ENCODE measurements at regions not wholly inside any gene's neighbourhood (a gene's known extent, or its start where the extent isn't known, plus 50 kb on each side); places are given as distances from the start of the nearest gene placed in this dataset.

DNA sequence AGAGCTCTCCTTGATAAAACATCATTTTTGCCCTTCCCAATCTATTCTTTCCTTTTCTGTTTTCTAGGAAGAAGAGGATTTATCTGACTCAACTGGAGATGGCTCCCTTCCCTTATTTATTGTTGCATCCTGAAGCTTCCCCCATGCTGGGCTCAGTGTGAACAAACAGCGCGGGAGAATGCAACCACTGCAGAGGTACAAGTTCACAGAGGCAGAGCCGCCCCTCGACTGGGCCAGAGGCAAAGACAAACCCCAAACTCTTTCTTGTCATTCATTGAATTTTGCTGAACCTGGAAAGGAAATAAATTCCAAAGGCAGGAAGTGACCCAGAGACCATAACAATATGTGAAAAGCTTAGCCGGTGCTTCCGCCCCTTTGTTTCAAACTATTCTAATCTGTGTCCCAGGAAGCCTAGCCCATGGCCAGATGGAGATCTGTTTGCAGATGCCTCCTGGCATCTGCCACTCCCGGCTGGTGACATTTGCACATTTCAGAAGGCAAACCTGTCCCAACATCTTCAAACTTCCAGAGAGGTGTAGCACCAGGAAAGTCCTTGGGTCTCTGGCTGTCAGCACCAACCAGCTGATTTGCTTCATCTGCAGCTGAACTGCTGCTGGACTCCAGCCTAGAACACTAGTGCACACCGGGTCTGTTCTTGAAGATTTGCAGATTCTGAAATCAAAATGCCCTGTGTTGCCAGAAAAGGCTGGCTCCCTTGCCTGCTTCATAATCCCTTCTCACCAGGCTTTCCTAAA is 79.4 kb upstream of the MAP4K3 start:
- H3K27me3 ChIP-seq (ENCODE audit: low read length), result no peaks in the 10 kb centered on the region
- no peaks in the 10 kb centered on the region; the same call in 1 of the 2 replicates for H3K4me1 ChIP-seq (ENCODE audit: low read length)
- no peaks in the 10 kb centered on the region for H3K36me3 ChIP-seq (ENCODE audit: insufficient read depth, low read length)
- no peak overlapping the region for H3K9ac ChIP-seq (ENCODE audit: low read length)
- no peak overlapping the region for H3K4me3 ChIP-seq (ENCODE audit: low read length)
- H4K20me1 ChIP-seq (ENCODE audit: insufficient read depth, low read depth, low read length), result no peaks in the 10 kb centered on the region
- no peak for DNase-seq
- H3K27ac ChIP-seq (ENCODE audit: low read length), result no peak overlapping the region
- no peak overlapping the region for H2AFZ ChIP-seq (ENCODE audit: low read length)
- H3K79me2 ChIP-seq (ENCODE audit: low read length), result no peaks in the 10 kb centered on the region
- H3K9me3 ChIP-seq (ENCODE audit: low read length), result no peaks in the 10 kb centered on the region
- H3K4me2 ChIP-seq (ENCODE audit: low read depth, low read length, poor library complexity, severe bottlenecking), result no peak overlapping the region
- H3K9me2 ChIP-seq (replicated peaks; ENCODE audit: insufficient read depth, low read length), result no peaks in the 10 kb centered on the region

DNA sequence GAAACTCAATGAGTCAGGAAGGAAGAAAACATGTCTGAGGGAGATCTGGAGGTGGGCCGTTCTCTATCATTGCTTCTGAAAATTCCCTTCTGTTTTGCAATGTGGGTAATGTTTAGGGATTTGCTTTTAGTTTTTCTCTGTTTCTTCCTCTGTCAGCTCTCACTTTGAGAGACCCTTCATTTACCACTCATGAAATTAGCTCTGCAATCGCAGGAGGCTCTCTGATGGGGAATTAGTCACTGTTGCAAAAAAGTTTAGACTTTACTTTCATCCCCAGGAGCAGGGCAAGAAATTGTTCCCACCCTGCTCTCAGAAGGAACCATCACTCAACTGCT is 80.0 kb upstream of the MAP4K3 start:
- Histone ChIP-seq H3K79me2 (ENCODE audit: low read length) (no peaks in the 10 kb centered on the region), H3K4me1 (ENCODE audit: low read length) (no peaks in the 10 kb centered on the region; the same call in 1 of the 2 replicates), H3K27ac (ENCODE audit: low read length) (no peak overlapping the region), H2AFZ (ENCODE audit: low read length) (no peak overlapping the region), H3K4me3 (ENCODE audit: low read length) (no peak overlapping the region), H3K9me2 (replicated peaks; ENCODE audit: insufficient read depth, low read length) (no peaks in the 10 kb centered on the region), H3K27me3 (ENCODE audit: low read length) (no peaks in the 10 kb centered on the region), H3K9me3 (ENCODE audit: low read length) (no peaks in the 10 kb centered on the region), H3K9ac (ENCODE audit: low read length) (no peak overlapping the region), H3K36me3 (ENCODE audit: insufficient read depth, low read length) (no peaks in the 10 kb centered on the region), H3K4me2 (ENCODE audit: low read depth, low read length, poor library complexity, severe bottlenecking) (no peak overlapping the region), H4K20me1 (ENCODE audit: insufficient read depth, low read depth, low read length) (no peaks in the 10 kb centered on the region)
- no peak for DNase-seq

DNA sequence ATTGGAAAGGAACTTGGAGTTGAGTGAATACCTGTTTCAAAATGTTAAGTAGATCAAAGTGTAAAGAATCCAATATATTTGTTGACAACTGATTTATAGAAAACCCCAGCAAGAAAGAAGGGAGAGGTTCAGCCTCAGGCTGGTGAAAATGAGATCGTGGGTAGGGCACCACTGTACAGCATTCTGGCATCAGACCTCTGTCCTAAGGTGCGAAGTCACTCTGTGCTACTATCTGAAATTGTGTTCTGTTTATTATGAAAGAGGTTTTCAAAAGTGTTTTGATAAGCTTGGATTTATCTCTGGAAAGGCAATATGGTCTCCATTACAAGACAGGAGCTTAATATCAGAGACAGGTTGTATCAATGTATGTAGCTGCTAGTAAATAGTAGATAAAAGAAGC is 80.5 kb upstream of the MAP4K3 start:
- no peak overlapping the region for H2AFZ ChIP-seq (ENCODE audit: low read length)
- no peaks in the 10 kb centered on the region for H4K20me1 ChIP-seq (ENCODE audit: insufficient read depth, low read depth, low read length)
- no peak for DNase-seq
- H3K9me3 ChIP-seq (ENCODE audit: low read length), result no peaks in the 10 kb centered on the region
- no peak overlapping the region for H3K4me3 ChIP-seq (ENCODE audit: low read length)
- no peaks in the 10 kb centered on the region for H3K79me2 ChIP-seq (ENCODE audit: low read length)
- no peak overlapping the region for H3K9ac ChIP-seq (ENCODE audit: low read length)
- H3K9me2 ChIP-seq (replicated peaks; ENCODE audit: insufficient read depth, low read length), result no peaks in the 10 kb centered on the region
- no peaks in the 10 kb centered on the region; the same call in 1 of the 2 replicates for H3K4me1 ChIP-seq (ENCODE audit: low read length)
- H3K27ac ChIP-seq (ENCODE audit: low read length), result no peak overlapping the region
- H3K4me2 ChIP-seq (ENCODE audit: low read depth, low read length, poor library complexity, severe bottlenecking), result no peak overlapping the region
- H3K27me3 ChIP-seq (ENCODE audit: low read length), result no peaks in the 10 kb centered on the region
- no peaks in the 10 kb centered on the region for H3K36me3 ChIP-seq (ENCODE audit: insufficient read depth, low read length)

DNA sequence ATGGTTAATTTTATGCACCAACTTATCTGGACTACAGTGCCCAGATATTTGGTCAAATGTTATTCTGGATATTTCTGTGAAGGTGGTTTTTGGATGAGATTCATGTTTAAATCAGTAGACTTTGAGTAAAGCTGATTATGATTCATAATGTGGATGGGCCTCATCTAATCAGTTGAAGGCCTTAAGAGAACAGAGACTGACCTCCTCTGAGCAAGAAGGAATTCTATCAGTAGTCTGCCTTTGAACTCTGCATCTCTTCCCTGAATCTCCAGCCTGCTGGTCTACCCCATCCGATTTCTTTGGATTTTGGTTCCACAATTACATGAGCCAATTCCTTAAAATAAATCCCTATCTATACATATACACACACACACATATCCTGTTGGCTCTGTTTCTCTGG is 82.8 kb upstream of the MAP4K3 start:
- Histone ChIP-seq H4K20me1 (ENCODE audit: insufficient read depth, low read depth, low read length) (no peaks in the 10 kb centered on the region), H3K4me2 (ENCODE audit: low read depth, low read length, poor library complexity, severe bottlenecking) (no peak overlapping the region), H3K27me3 (ENCODE audit: low read length) (no peaks in the 10 kb centered on the region), H3K36me3 (ENCODE audit: insufficient read depth, low read length) (no peaks in the 10 kb centered on the region), H3K79me2 (ENCODE audit: low read length) (no peaks in the 10 kb centered on the region), H2AFZ (ENCODE audit: low read length) (no peak overlapping the region), H3K9me2 (replicated peaks; ENCODE audit: insufficient read depth, low read length) (no peaks in the 10 kb centered on the region), H3K9me3 (ENCODE audit: low read length) (no peaks in the 10 kb centered on the region), H3K4me1 (ENCODE audit: low read length) (no peaks in the 10 kb centered on the region), H3K27ac (ENCODE audit: low read length) (no peak overlapping the region), H3K4me3 (ENCODE audit: low read length) (no peak overlapping the region), H3K9ac (ENCODE audit: low read length) (no peak overlapping the region)
- DNase-seq, result no peak

DNA sequence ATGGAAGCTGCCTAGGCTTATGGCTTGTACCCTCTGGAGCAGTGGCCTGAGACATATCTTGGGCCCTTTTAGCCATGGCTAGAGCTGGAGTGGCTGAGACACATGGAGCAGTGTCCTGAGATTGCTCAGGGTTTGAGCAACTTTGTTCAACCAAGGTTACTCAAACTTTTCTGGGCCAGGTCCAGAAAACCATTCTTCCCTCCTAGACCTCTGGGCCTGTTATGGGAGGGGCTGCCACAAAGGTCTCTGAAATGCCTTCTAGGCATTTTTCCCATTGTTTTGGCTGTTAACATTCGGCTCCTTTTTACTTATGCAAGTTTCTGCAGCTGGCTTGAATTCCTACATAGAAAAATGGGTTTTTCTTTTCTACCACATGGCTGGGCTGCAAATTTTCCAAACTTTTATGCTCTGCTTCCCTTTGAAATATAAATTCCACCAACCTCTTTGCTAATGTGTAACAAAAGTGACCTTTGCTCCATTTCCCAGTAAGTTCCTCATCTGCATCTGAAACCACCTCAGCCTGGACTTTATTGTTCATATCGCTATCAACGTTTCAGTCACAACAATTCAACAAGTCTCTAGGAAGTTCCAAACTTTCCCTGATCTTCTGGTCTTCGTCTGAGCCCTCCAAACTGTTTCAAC is 84.9 kb upstream of the MAP4K3 start:
- Histone ChIP-seq H3K9ac (ENCODE audit: low read length) (no peak overlapping the region), H2AFZ (ENCODE audit: low read length) (no peak overlapping the region), H3K4me2 (ENCODE audit: low read depth, low read length, poor library complexity, severe bottlenecking) (no peak overlapping the region), H3K9me3 (ENCODE audit: low read length) (no peaks in the 10 kb centered on the region), H3K27me3 (ENCODE audit: low read length) (no peaks in the 10 kb centered on the region), H3K9me2 (replicated peaks; ENCODE audit: insufficient read depth, low read length) (no peaks in the 10 kb centered on the region), H3K4me1 (ENCODE audit: low read length) (peaks cover 19% of the 10 kb centered on the region), H3K36me3 (ENCODE audit: insufficient read depth, low read length) (no peaks in the 10 kb centered on the region), H3K27ac (ENCODE audit: low read length) (no peak overlapping the region), H3K4me3 (ENCODE audit: low read length) (no peak overlapping the region), H3K79me2 (ENCODE audit: low read length) (no peaks in the 10 kb centered on the region), H4K20me1 (ENCODE audit: insufficient read depth, low read depth, low read length) (no peaks in the 10 kb centered on the region)
- DNase-seq, result no peak

DNA sequence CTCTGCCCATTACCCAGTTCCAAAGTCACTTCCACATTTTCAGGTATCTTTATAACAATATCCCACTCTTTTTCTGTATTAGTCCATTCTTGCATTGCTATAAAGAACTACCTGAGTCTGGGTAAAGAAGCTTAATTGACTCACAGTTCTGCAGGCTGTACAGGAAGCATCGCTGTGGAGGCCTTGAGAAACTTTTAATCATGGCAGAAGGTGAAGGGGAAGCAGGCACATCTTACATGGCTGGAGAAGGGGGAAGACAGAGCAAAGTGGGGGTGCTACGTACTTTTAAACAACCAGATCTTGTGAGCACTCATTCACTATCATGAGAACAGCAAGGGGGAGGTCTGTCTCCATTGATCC is 85.4 kb upstream of the MAP4K3 start:
- H3K9me2 ChIP-seq (replicated peaks; ENCODE audit: insufficient read depth, low read length), result no peaks in the 10 kb centered on the region

DNA sequence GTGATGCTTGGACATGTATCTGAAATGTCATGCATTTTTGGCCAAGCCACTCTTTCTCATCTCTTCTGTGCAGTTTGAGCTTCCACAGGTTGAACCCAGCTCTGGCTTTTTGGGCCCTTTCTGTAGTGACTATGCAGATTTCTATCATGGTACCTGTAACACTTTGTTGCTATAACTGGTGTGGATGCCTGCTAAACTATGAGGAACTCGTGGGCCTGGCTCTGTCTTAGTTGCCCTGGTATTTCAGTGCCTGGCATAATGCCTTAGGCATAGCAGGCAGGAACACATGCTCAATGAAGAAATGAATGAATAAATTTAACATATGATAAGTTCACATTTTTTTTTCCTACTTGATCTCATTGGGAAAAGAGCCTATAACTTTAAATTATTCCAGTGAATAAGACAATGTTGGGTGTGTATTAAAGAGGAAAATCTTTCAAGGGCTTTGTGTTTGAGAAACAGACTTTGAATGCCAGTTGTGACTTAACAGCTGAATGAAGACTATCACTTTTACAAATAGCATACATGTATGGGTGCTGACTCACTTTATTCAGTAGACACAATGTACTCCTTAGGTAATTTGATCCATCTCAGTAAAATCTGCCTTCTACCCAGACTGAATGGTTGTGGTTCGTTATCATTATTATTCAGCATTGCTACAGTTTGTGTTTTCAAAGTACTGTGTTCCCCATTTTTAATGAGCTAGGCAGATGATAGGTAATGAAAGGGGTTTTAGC is 86.4 kb upstream of the MAP4K3 start:
- no peak overlapping the region for H3K27ac ChIP-seq (ENCODE audit: low read length)
- no peak overlapping the region for H3K4me2 ChIP-seq (ENCODE audit: low read depth, low read length, poor library complexity, severe bottlenecking)
- H3K9me2 ChIP-seq (replicated peaks; ENCODE audit: insufficient read depth, low read length), result no peaks in the 10 kb centered on the region
- peaks cover 26% of the 10 kb centered on the region for H3K4me1 ChIP-seq (ENCODE audit: low read length)
- no peaks in the 10 kb centered on the region for H3K79me2 ChIP-seq (ENCODE audit: low read length)
- no peaks in the 10 kb centered on the region for H3K9me3 ChIP-seq (ENCODE audit: low read length)
- no peaks in the 10 kb centered on the region for H4K20me1 ChIP-seq (ENCODE audit: insufficient read depth, low read depth, low read length)
- H3K9ac ChIP-seq (ENCODE audit: low read length), result no peak overlapping the region
- H2AFZ ChIP-seq (ENCODE audit: low read length), result no peak overlapping the region
- H3K4me3 ChIP-seq (ENCODE audit: low read length), result no peak overlapping the region
- H3K27me3 ChIP-seq (ENCODE audit: low read length), result no peaks in the 10 kb centered on the region
- no peaks in the 10 kb centered on the region for H3K36me3 ChIP-seq (ENCODE audit: insufficient read depth, low read length)
- no peak for DNase-seq

More for the DNA sequence above, 85.4 kb upstream of the MAP4K3 start:
- no peak overlapping the region for H3K9ac ChIP-seq (ENCODE audit: low read length)
- no peaks in the 10 kb centered on the region for H4K20me1 ChIP-seq (ENCODE audit: insufficient read depth, low read depth, low read length)
- no peaks in the 10 kb centered on the region for H3K27me3 ChIP-seq (ENCODE audit: low read length)
- H3K36me3 ChIP-seq (ENCODE audit: insufficient read depth, low read length), result no peaks in the 10 kb centered on the region
- no peak overlapping the region for H3K4me2 ChIP-seq (ENCODE audit: low read depth, low read length, poor library complexity, severe bottlenecking)
- no peak overlapping the region for H2AFZ ChIP-seq (ENCODE audit: low read length)
- no peak overlapping the region for H3K4me3 ChIP-seq (ENCODE audit: low read length)
- no peak for DNase-seq
- no peak overlapping the region for H3K27ac ChIP-seq (ENCODE audit: low read length)
- no peaks in the 10 kb centered on the region for H3K79me2 ChIP-seq (ENCODE audit: low read length)
- H3K9me3 ChIP-seq (ENCODE audit: low read length), result no peaks in the 10 kb centered on the region
- peaks cover 23% of the 10 kb centered on the region for H3K4me1 ChIP-seq (ENCODE audit: low read length)

DNA sequence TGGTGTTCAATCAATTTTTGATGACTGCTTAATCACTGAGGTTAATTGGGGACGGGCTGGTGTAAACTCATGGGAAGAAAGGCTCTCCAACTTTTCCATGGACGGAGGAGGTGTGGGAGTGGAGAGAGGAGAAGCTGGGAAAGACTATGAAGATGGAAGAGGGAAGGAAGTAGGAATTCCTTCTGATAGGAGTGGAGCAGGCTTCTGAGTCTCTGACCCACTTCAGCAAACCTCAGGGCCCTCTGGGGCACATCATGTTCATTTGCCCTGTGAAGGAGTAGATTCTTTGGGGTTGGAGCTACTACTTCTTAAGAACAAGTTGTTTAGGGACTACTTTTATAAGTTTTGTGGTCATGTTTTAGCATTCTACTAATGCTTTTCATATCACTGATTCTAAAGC is 87.0 kb upstream of the MAP4K3 start:
- Histone ChIP-seq H3K4me2 (ENCODE audit: low read depth, low read length, poor library complexity, severe bottlenecking) (no peak overlapping the region), H3K27me3 (ENCODE audit: low read length) (no peaks in the 10 kb centered on the region)

More for the DNA sequence above, 87.0 kb upstream of the MAP4K3 start:
- Histone ChIP-seq H3K36me3 (ENCODE audit: insufficient read depth, low read length) (no peaks in the 10 kb centered on the region), H3K79me2 (ENCODE audit: low read length) (no peaks in the 10 kb centered on the region), H2AFZ (ENCODE audit: low read length) (no peak overlapping the region), H3K27ac (ENCODE audit: low read length) (no peak overlapping the region), H3K4me3 (ENCODE audit: low read length) (no peak overlapping the region), H3K4me1 (ENCODE audit: low read length) (peaks cover 26% of the 10 kb centered on the region), H3K9me2 (replicated peaks; ENCODE audit: insufficient read depth, low read length) (no peaks in the 10 kb centered on the region), H3K9me3 (ENCODE audit: low read length) (no peaks in the 10 kb centered on the region), H4K20me1 (ENCODE audit: insufficient read depth, low read depth, low read length) (no peaks in the 10 kb centered on the region), H3K9ac (ENCODE audit: low read length) (no peak overlapping the region)
- DNase-seq, result no peak

Data from Karpas-422 (cell line).